HCT116 (cell line): ENCODE measurements at regions not wholly inside any gene's neighbourhood (a gene's known extent, or its start where the extent isn't known, plus 50 kb on each side); places are given as distances from the start of the nearest gene placed in this dataset.

ENCODE experiments used
- ATAC-seq: fragments of 200-7000 bp; cut with Tn5 transposase; 2 replicates; pipeline ENCODE4 v1.9.1; 2020; ENCODE audit warnings: mild to moderate bottlenecking, moderate library complexity
- BruUV-seq: library from RNA; stranded (reverse); fragments of 400-500 nt; replicated peaks from 2 replicates; lab custom pipeline; 2021; lab: Mats Ljungman, UMichigan
- CTCF ChIA-PET: fragments of 300-600 bp; sonication (Branson Sonifier 250); formaldehyde crosslinking; loops from one replicate; lab custom pipeline; 2021; ENCODE audit warnings: antibody characterized with exemption; lab: Charles Lee
- POLR2A ChIA-PET: fragments of 300-600, 350-600 bp; sonication (Branson Sonifier 250); formaldehyde crosslinking; loops from one replicate; lab custom pipeline; 2021; ENCODE audit warnings: antibody characterized with exemption; lab: Charles Lee
- RAD21 ChIA-PET, 2 experiments: fragments of 300-600 bp; sonication (Branson Sonifier 250); formaldehyde crosslinking; loops; one replicate each; lab custom pipeline; 2023; ENCODE audit warnings: low total read pairs in 2 of 2; ENCODE audit not compliant: uncharacterized antibody in 2 of 2, unreplicated experiment in 2 of 2, low non-redundant PET in 1 of 2; lab: Charles Lee
- DNase-seq: peaks from one replicate; pipeline ENCODE4 v3.0.0-alpha.2; 2010; ENCODE audit warnings: low read depth, low spot score
- H2AFZ ChIP-seq: fragments of 200-600 bp; shearing (Covaris generic), sonication (generic); 2 replicates; pipeline ENCODE4 v1.6.1; 2017; ENCODE audit warnings: low read depth, mixed run types, mixed read lengths, antibody characterized with exemption, low read length; ENCODE audit not compliant: poor library complexity, severe bottlenecking
- H3K27ac ChIP-seq: 2 replicates; pipeline ENCODE4 v1.5.1; 2012; ENCODE audit warnings: low read depth, low read length
- H3K27me3 ChIP-seq: fragments of 200-600 bp; sonication (generic); 2 replicates; pipeline ENCODE4 v1.6.1; 2016; ENCODE audit warnings: mixed run types, low read length, mixed read lengths; ENCODE audit not compliant: insufficient read depth
- H3K36me3 ChIP-seq, 2 experiments: fragments of 200-500 bp in 1 of 2; fragments of 200-600 bp in 1 of 2; sonication (Bioruptor generic) in 1 of 2; sonication (generic) in 1 of 2; 2 replicates each; pipeline versions ENCODE4 v1.5.1 to v1.6.1; 2014 to 2016; ENCODE audit warnings: low read length in 2 of 2, inconsistent platforms in 1 of 2, mixed read lengths in 1 of 2, mixed run types in 1 of 2; ENCODE audit not compliant: insufficient read depth in 2 of 2, control insufficient read depth in 1 of 2
- H3K4me1 ChIP-seq, 2 experiments: fragments of 200-600 bp in 1 of 2; sonication (generic) in 1 of 2; 2 replicates each; pipeline versions ENCODE4 v1.5.1 to v1.6.1; 2012 to 2017; ENCODE audit warnings: low read length in 2 of 2, inconsistent platforms in 1 of 2, mild to moderate bottlenecking in 1 of 2, mixed read lengths in 1 of 2, mixed run types in 1 of 2, moderate library complexity in 1 of 2; ENCODE audit not compliant: insufficient read depth in 2 of 2, control insufficient read depth in 1 of 2
- H3K4me2 ChIP-seq: fragments of 200-600 bp; sonication (generic); 2 replicates; pipeline ENCODE4 v1.6.1; 2017; ENCODE audit warnings: mixed run types, low read length, mixed read lengths
- H3K4me3 ChIP-seq, 2 experiments: fragments of 200-600 bp in 1 of 2; sonication (generic) in 1 of 2; replicated peaks in 1 of 2; 2 replicates each; pipeline ENCODE4 v1.5.1; 2011 to 2016; ENCODE audit warnings: low read length in 2 of 2, control low read depth in 1 of 2, low read depth in 1 of 2, mild to moderate bottlenecking in 1 of 2, mixed read lengths in 1 of 2, mixed run types in 1 of 2
- H3K79me2 ChIP-seq: fragments of 200-600 bp; sonication (generic); 2 replicates; pipeline ENCODE4 v1.6.1; 2017; ENCODE audit warnings: mild to moderate bottlenecking, mixed run types, low read length, moderate library complexity, mixed read lengths; ENCODE audit not compliant: insufficient read depth
- H3K9ac ChIP-seq: fragments of 200-600 bp; sonication (generic); 2 replicates; pipeline ENCODE4 v1.6.1; 2016; ENCODE audit warnings: low read length, mixed read lengths
- H3K9me2 ChIP-seq: fragments of 200-600 bp; sonication (generic), shearing (Covaris generic); 2 replicates; pipeline ENCODE4 v1.6.1; 2017; ENCODE audit warnings: mixed run types, mild to moderate bottlenecking, moderate library complexity; ENCODE audit not compliant: insufficient read depth
- H3K9me3 ChIP-seq, 2 experiments: fragments of 200-500 bp in 1 of 2; fragments of 200-600 bp in 1 of 2; sonication (Bioruptor generic) in 1 of 2; sonication (generic) in 1 of 2; 2 replicates each; pipeline ENCODE4 v1.6.1; 2014 to 2017; ENCODE audit warnings: low read length in 2 of 2, mixed read lengths in 2 of 2, inconsistent platforms in 1 of 2, low read depth in 1 of 2, mild to moderate bottlenecking in 1 of 2, mixed run types in 1 of 2, moderate library complexity in 1 of 2; ENCODE audit not compliant: control insufficient read depth in 1 of 2, insufficient read depth in 1 of 2
- H4K20me1 ChIP-seq: fragments of 200-600 bp; sonication (generic), shearing (Covaris generic); 2 replicates; pipeline ENCODE4 v1.6.1; 2017; ENCODE audit warnings: mixed run types, mild to moderate bottlenecking, moderate library complexity; ENCODE audit not compliant: insufficient read depth
- CBX3 ChIP-seq: IDR thresholded peaks from 2 replicates; pipeline ENCODE4 v1.6.1; 2012; ENCODE audit warnings: low read depth
- CEBPB ChIP-seq: IDR thresholded peaks from 2 replicates; pipeline ENCODE4 v1.6.1; 2012; ENCODE audit warnings: low read depth
- EGR1 ChIP-seq: IDR thresholded peaks from 2 replicates; pipeline ENCODE4 v1.6.1; 2012; ENCODE audit warnings: low read depth
- ELF1 ChIP-seq: IDR thresholded peaks from 2 replicates; pipeline ENCODE4 v1.6.1; 2012; ENCODE audit warnings: low read depth, borderline replicate concordance
- FOSL1 ChIP-seq: IDR thresholded peaks from 2 replicates; pipeline ENCODE4 v1.6.1; 2012; ENCODE audit warnings: low read depth
- JUND ChIP-seq: IDR thresholded peaks from 2 replicates; pipeline ENCODE4 v1.6.1; 2012
- POLR2A ChIP-seq: IDR thresholded peaks from 2 replicates; pipeline ENCODE4 v1.7.0; 2011; ENCODE audit warnings: borderline replicate concordance; ENCODE audit not compliant: insufficient read depth, insufficient read length; ENCODE audit errors: extremely low read depth
- POLR2AphosphoS5 ChIP-seq: IDR thresholded peaks from 2 replicates; pipeline ENCODE4 v1.6.1; 2011; ENCODE audit warnings: mild to moderate bottlenecking, low read depth, low read length, moderate library complexity
- SP1 ChIP-seq: IDR thresholded peaks from 2 replicates; pipeline ENCODE4 v1.6.1; 2012; ENCODE audit warnings: low read depth
- YY1 ChIP-seq: IDR thresholded peaks from 2 replicates; pipeline ENCODE4 v1.6.1; 2011; ENCODE audit warnings: low read length, low read depth, moderate library complexity, mild to moderate bottlenecking; ENCODE audit not compliant: insufficient replicate concordance; ENCODE audit errors: extremely low read depth
- ZNF274 ChIP-seq: fragments of 200-500 bp; sonication (Bioruptor generic); IDR thresholded peaks from 2 replicates; pipeline ENCODE4 v1.6.1; 2014; ENCODE audit warnings: mild to moderate bottlenecking, low read depth, low read length, inconsistent platforms
- intact Hi-C: fragments of 100-400 bp; cut with micrococcal nuclease; formaldehyde crosslinking; loops from 2 replicates; pipeline ENCODE4 v1.10.0; 2022
- TF ChIP-seq, protein P1 (sequence below), 3 experiments: fragments of 200-600 bp in 1 of 3; sonication (generic) in 1 of 3; IDR thresholded peaks in 2 of 3; conservative IDR thresholded peaks in 1 of 3; 2 replicates each; pipeline ENCODE4 v1.5.1; 2012 to 2017; ENCODE audit warnings: low read depth in 2 of 3, low read length in 2 of 3, antibody characterized with exemption in 1 of 3, borderline replicate concordance in 1 of 3, control low read depth in 1 of 3, mild to moderate bottlenecking in 1 of 3, mixed read lengths in 1 of 3, mixed run types in 1 of 3, moderate library complexity in 1 of 3; ENCODE audit not compliant: insufficient read depth in 1 of 3
- TF ChIP-seq, protein P2 (sequence below): IDR thresholded peaks from 2 replicates; pipeline ENCODE4 v1.6.1; 2012; ENCODE audit warnings: low read depth
- TF ChIP-seq, protein P3 (sequence below): IDR thresholded peaks from 2 replicates; pipeline ENCODE4 v1.6.1; 2012
- TF ChIP-seq, protein P4 (sequence below): IDR thresholded peaks from 2 replicates; pipeline ENCODE4 v1.6.1; 2011; ENCODE audit warnings: mild to moderate bottlenecking, low read length, moderate library complexity; ENCODE audit not compliant: insufficient replicate concordance; ENCODE audit errors: extremely low read depth

DNA sequence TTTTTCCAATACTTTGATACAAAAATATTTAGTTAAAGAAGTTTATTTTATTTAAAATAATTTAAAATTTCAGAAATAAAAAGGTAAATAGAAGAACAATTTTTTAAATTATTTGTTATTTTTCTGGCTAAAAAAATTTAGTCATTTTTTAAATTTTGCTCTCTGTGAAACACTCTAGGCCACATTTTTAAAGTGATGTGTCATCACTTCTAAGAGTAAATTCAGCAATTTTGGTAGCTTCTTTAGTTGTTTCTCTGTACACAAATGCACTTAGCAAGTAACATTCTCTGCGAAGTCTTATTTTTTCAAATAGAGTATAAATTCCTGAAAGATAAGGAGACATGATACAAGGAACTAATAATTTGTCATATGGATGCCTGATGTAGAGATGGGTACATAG is 760.0 kb upstream of the PRMT6 start:
- ChIA-PET RAD21 (no interaction called here), CTCF (no interaction called here)
- Histone ChIP-seq H3K9ac (no peak overlapping the region), H3K36me3 (no peaks in the 10 kb centered on the region), H3K4me3 (no peak overlapping the region), H2AFZ (no peak overlapping the region), H4K20me1 (no peaks in the 10 kb centered on the region), H3K79me2 (no peaks in the 10 kb centered on the region), H3K27me3 (no peaks in the 10 kb centered on the region), H3K27ac (no peak overlapping the region), H3K9me3 (peaks cover 5 to 17% of the 10 kb centered on the region in 2 experiments; a peak in 3 of 4 replicates), H3K4me1 (no peaks in the 10 kb centered on the region)
- no TSS peak for BruUV-seq
- intact Hi-C loops = no loop called here
- no peak for ATAC-seq
- DNase-seq = no peak
- TF ChIP-seq, protein P1, sequence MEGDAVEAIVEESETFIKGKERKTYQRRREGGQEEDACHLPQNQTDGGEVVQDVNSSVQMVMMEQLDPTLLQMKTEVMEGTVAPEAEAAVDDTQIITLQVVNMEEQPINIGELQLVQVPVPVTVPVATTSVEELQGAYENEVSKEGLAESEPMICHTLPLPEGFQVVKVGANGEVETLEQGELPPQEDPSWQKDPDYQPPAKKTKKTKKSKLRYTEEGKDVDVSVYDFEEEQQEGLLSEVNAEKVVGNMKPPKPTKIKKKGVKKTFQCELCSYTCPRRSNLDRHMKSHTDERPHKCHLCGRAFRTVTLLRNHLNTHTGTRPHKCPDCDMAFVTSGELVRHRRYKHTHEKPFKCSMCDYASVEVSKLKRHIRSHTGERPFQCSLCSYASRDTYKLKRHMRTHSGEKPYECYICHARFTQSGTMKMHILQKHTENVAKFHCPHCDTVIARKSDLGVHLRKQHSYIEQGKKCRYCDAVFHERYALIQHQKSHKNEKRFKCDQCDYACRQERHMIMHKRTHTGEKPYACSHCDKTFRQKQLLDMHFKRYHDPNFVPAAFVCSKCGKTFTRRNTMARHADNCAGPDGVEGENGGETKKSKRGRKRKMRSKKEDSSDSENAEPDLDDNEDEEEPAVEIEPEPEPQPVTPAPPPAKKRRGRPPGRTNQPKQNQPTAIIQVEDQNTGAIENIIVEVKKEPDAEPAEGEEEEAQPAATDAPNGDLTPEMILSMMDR (IDR thresholded peaks at IDR 0.05 in 2 of 3, conservative IDR thresholded peaks at IDR 0.05 in 1 of 3; ENCODE audit: borderline replicate concordance in 1 of 3, insufficient read depth in 1 of 3, low read depth in 2 of 3, low read length in 2 of 3) = no peak
- TF ChIP-seq CEBPB = no peak
- TF ChIP-seq, protein P2, sequence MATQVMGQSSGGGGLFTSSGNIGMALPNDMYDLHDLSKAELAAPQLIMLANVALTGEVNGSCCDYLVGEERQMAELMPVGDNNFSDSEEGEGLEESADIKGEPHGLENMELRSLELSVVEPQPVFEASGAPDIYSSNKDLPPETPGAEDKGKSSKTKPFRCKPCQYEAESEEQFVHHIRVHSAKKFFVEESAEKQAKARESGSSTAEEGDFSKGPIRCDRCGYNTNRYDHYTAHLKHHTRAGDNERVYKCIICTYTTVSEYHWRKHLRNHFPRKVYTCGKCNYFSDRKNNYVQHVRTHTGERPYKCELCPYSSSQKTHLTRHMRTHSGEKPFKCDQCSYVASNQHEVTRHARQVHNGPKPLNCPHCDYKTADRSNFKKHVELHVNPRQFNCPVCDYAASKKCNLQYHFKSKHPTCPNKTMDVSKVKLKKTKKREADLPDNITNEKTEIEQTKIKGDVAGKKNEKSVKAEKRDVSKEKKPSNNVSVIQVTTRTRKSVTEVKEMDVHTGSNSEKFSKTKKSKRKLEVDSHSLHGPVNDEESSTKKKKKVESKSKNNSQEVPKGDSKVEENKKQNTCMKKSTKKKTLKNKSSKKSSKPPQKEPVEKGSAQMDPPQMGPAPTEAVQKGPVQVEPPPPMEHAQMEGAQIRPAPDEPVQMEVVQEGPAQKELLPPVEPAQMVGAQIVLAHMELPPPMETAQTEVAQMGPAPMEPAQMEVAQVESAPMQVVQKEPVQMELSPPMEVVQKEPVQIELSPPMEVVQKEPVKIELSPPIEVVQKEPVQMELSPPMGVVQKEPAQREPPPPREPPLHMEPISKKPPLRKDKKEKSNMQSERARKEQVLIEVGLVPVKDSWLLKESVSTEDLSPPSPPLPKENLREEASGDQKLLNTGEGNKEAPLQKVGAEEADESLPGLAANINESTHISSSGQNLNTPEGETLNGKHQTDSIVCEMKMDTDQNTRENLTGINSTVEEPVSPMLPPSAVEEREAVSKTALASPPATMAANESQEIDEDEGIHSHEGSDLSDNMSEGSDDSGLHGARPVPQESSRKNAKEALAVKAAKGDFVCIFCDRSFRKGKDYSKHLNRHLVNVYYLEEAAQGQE = no peak
- TF ChIP-seq ELF1 = no peak
- TF ChIP-seq EGR1 = no peak
- no peak for TF ChIP-seq ZNF274
- TF ChIP-seq, protein P3, sequence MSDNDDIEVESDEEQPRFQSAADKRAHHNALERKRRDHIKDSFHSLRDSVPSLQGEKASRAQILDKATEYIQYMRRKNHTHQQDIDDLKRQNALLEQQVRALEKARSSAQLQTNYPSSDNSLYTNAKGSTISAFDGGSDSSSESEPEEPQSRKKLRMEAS = no peak
- TF ChIP-seq SP1 = no peak
- TF ChIP-seq CBX3 = no peak
- no peak for TF ChIP-seq POLR2AphosphoS5
- no peak for TF ChIP-seq FOSL1
- no peak for TF ChIP-seq POLR2A
- no peak for TF ChIP-seq YY1
- TF ChIP-seq, protein P4, sequence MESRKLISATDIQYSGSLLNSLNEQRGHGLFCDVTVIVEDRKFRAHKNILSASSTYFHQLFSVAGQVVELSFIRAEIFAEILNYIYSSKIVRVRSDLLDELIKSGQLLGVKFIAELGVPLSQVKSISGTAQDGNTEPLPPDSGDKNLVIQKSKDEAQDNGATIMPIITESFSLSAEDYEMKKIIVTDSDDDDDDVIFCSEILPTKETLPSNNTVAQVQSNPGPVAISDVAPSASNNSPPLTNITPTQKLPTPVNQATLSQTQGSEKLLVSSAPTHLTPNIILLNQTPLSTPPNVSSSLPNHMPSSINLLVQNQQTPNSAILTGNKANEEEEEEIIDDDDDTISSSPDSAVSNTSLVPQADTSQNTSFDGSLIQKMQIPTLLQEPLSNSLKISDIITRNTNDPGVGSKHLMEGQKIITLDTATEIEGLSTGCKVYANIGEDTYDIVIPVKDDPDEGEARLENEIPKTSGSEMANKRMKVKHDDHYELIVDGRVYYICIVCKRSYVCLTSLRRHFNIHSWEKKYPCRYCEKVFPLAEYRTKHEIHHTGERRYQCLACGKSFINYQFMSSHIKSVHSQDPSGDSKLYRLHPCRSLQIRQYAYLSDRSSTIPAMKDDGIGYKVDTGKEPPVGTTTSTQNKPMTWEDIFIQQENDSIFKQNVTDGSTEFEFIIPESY = no peak
- no peak for TF ChIP-seq JUND
- TF ChIP-seq, all 23 proteins: peak for 0
- Histone ChIP-seq H3K4me2 (no peak overlapping the region), H3K9me2 (no peaks in the 10 kb centered on the region)
- POLR2A ChIA-PET = no interaction called here
